ENCODE measurements at regions not wholly inside any gene's neighbourhood (a gene's known extent, or its start where the extent isn't known, plus 50 kb on each side); places are given as distances from the start of the nearest gene placed in this dataset.

DNA sequence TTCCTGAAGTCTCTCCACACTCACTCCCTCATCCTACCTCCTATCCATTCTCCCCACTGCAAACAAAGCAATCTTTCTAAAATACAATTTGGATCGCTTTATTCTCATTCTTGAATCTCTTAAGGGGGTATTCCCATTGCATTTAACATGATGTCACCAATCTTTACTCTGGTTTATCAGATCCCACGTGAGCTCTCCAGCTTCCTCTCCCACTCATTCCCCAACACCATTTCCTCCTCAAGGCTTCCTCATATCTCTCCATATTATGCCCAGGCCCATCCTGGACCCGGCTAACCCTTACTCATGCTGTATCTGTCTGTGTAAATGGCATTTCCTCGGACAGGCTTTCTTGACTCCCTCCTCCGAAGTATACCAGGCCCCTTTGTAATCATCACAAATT is 165.0 kb downstream of the CD47 start:
- TF ChIP-seq, protein P1, sequence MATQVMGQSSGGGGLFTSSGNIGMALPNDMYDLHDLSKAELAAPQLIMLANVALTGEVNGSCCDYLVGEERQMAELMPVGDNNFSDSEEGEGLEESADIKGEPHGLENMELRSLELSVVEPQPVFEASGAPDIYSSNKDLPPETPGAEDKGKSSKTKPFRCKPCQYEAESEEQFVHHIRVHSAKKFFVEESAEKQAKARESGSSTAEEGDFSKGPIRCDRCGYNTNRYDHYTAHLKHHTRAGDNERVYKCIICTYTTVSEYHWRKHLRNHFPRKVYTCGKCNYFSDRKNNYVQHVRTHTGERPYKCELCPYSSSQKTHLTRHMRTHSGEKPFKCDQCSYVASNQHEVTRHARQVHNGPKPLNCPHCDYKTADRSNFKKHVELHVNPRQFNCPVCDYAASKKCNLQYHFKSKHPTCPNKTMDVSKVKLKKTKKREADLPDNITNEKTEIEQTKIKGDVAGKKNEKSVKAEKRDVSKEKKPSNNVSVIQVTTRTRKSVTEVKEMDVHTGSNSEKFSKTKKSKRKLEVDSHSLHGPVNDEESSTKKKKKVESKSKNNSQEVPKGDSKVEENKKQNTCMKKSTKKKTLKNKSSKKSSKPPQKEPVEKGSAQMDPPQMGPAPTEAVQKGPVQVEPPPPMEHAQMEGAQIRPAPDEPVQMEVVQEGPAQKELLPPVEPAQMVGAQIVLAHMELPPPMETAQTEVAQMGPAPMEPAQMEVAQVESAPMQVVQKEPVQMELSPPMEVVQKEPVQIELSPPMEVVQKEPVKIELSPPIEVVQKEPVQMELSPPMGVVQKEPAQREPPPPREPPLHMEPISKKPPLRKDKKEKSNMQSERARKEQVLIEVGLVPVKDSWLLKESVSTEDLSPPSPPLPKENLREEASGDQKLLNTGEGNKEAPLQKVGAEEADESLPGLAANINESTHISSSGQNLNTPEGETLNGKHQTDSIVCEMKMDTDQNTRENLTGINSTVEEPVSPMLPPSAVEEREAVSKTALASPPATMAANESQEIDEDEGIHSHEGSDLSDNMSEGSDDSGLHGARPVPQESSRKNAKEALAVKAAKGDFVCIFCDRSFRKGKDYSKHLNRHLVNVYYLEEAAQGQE (IDR thresholded peaks at IDR 0.05; ENCODE audit: insufficient read depth in 1 of 2, low read depth in 2 of 2, low read length in 2 of 2): no peak
- TF ChIP-seq TAF1 (IDR thresholded peaks at IDR 0.05; ENCODE audit: borderline replicate concordance, insufficient read depth, low read length): no peak
- no peak for TF ChIP-seq POLR2AphosphoS5 (IDR thresholded peaks at IDR 0.05; ENCODE audit: low read depth, low read length)
- no peak for TF ChIP-seq FOXP2 (optimal IDR thresholded peaks at IDR 0.05; ENCODE audit: borderline replicate concordance, extremely low read depth, extremely low read length, insufficient read depth)
- TF ChIP-seq SIN3A (IDR thresholded peaks at IDR 0.05; ENCODE audit: borderline replicate concordance, insufficient read depth, low read length): no peak

DNA sequence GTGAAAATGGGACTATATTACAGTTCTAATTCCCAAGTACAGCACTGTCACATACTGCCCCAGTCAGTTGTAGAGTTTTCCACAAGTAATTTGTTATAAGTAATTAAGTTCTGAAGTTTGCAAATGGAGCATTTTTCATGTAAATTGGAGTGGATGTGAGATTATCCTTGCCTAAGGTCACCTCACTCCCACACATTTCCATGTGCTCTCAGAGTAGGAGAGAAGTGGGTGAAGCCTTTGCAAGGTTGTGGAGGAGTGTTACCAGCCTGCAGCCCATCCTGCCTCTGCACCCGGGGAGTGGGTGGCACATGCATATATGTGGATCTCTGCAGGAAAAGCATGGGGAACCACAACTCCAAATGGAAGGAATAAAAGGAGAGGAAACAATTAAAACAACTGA is 169.8 kb downstream of the CD47 start:
- TF ChIP-seq FOXP2 (optimal IDR thresholded peaks at IDR 0.05; ENCODE audit: borderline replicate concordance, extremely low read depth, extremely low read length, insufficient read depth) (no peak), SIN3A (IDR thresholded peaks at IDR 0.05; ENCODE audit: borderline replicate concordance, insufficient read depth, low read length) (no peak), TAF1 (IDR thresholded peaks at IDR 0.05; ENCODE audit: borderline replicate concordance, insufficient read depth, low read length) (no peak), POLR2AphosphoS5 (IDR thresholded peaks at IDR 0.05; ENCODE audit: low read depth, low read length) (no peak)
- TF ChIP-seq, protein P1 (IDR thresholded peaks at IDR 0.05; ENCODE audit: insufficient read depth in 1 of 2, low read depth in 2 of 2, low read length in 2 of 2): no peak

DNA sequence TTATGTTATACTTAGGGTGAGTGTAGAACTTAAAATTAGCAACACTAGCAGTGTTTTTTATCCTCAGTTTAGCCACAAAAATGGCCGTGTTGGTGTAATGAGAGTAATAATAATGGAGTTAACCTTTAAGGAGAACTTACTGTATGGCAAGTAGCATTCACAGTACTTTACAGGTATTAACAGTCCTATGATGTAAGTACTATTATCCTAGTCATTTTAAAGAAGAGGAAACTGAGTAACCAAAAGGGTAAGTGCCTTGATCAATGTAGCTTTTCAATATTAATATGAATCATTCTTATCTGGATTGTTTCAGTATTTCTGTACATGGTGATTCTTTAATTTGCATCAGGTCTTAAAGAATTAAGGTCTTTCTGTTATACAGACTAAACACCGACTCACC is 170.3 kb downstream of the CD47 start:
- TF ChIP-seq TAF1 (IDR thresholded peaks at IDR 0.05; ENCODE audit: borderline replicate concordance, insufficient read depth, low read length): no peak
- TF ChIP-seq, protein P1 (IDR thresholded peaks at IDR 0.05; ENCODE audit: insufficient read depth in 1 of 2, low read depth in 2 of 2, low read length in 2 of 2): no peak
- TF ChIP-seq FOXP2 (optimal IDR thresholded peaks at IDR 0.05; ENCODE audit: borderline replicate concordance, extremely low read depth, extremely low read length, insufficient read depth): no peak
- no peak for TF ChIP-seq POLR2AphosphoS5 (IDR thresholded peaks at IDR 0.05; ENCODE audit: low read depth, low read length)
- no peak for TF ChIP-seq SIN3A (IDR thresholded peaks at IDR 0.05; ENCODE audit: borderline replicate concordance, insufficient read depth, low read length)

DNA sequence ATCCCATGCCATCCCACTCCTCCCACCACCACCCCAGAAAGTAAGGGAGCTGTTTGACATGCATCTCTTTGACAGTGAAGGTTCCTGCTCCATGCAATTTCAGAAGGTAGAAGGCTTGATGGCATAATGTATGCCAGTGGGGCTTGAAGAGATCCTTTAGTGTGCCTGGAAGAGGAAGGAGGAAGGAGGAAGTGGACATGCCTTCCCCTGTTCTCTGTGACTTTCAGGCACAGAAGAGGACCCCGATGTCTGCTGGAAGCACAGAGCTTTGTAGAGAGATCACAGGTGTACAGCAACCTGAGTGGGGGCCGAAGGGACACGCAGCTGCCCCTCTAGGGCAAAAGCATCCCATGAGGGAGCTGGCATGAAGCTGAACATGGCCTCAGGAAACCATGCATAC is 171.6 kb downstream of the CD47 start:
- TF ChIP-seq TAF1 (IDR thresholded peaks at IDR 0.05; ENCODE audit: borderline replicate concordance, insufficient read depth, low read length): no peak
- no peak for TF ChIP-seq POLR2AphosphoS5 (IDR thresholded peaks at IDR 0.05; ENCODE audit: low read depth, low read length)
- TF ChIP-seq SIN3A (IDR thresholded peaks at IDR 0.05; ENCODE audit: borderline replicate concordance, insufficient read depth, low read length): no peak
- TF ChIP-seq FOXP2 (optimal IDR thresholded peaks at IDR 0.05; ENCODE audit: borderline replicate concordance, extremely low read depth, extremely low read length, insufficient read depth): no peak
- TF ChIP-seq, protein P1 (IDR thresholded peaks at IDR 0.05; ENCODE audit: insufficient read depth in 1 of 2, low read depth in 2 of 2, low read length in 2 of 2): no peak

DNA sequence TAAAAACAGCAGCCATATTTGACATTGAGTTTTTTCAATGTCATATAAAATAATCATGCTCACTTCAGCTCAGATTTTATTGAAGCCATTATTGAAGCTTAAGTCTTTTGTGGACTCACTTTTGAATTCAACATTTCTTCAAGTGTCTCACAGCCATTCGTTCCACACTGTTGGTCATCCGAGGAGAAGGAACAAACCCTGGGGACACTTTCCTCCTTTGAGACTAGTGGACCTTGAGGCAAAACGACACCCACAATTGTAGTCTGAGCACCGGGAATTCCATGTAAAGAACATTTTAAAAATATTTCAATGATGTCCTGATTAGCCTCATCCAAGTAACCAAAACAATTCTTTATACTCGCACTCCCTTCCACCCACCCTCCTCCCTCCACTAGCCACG is 174.7 kb downstream of the CD47 start:
- TF ChIP-seq TAF1 (IDR thresholded peaks at IDR 0.05; ENCODE audit: borderline replicate concordance, insufficient read depth, low read length): no peak
- TF ChIP-seq FOXP2 (optimal IDR thresholded peaks at IDR 0.05; ENCODE audit: borderline replicate concordance, extremely low read depth, extremely low read length, insufficient read depth): no peak
- TF ChIP-seq, protein P1 (IDR thresholded peaks at IDR 0.05; ENCODE audit: insufficient read depth in 1 of 2, low read depth in 2 of 2, low read length in 2 of 2): no peak
- no peak for TF ChIP-seq POLR2AphosphoS5 (IDR thresholded peaks at IDR 0.05; ENCODE audit: low read depth, low read length)
- no peak for TF ChIP-seq SIN3A (IDR thresholded peaks at IDR 0.05; ENCODE audit: borderline replicate concordance, insufficient read depth, low read length)

All from PFSK-1 (cell line).